Cardiac muscle cell (in vitro differentiated cells and primary cell): ENCODE measurements at regions not wholly inside any gene's neighbourhood (a gene's known extent, or its start where the extent isn't known, plus 50 kb on each side); places are given as distances from the start of the nearest gene placed in this dataset.

ENCODE experiments used
- DNase-seq, 2 donors: peaks; one replicate each; pipeline versions ENCODE4 v3.0.0 to v3.0.0-alpha.2; 2010 to 2017; ENCODE audit warnings: low read depth in 1 of 2, low spot score in 1 of 2
- H3K27ac ChIP-seq: fragments of 200-600 bp; sonication (generic); 2 replicates; pipeline ENCODE4 v1.5.1; 2016
- H3K27me3 ChIP-seq: fragments of 200-600 bp; sonication (generic); 2 replicates; pipeline ENCODE4 v1.6.0; 2016; ENCODE audit warnings: control low read depth
- H3K36me3 ChIP-seq: fragments of 200-600 bp; sonication (generic); 2 replicates; pipeline ENCODE4 v1.5.1; 2016; ENCODE audit warnings: control low read depth
- H3K4me1 ChIP-seq: fragments of 200-600 bp; sonication (generic); 2 replicates; pipeline ENCODE4 v1.8.1; 2017; ENCODE audit warnings: low read depth, mild to moderate bottlenecking, mixed run types
- H3K4me3 ChIP-seq: fragments of 200-600 bp; sonication (generic); 2 replicates; pipeline ENCODE4 v1.5.1; 2016; ENCODE audit warnings: mild to moderate bottlenecking
- H3K9me3 ChIP-seq: fragments of 200-600 bp; sonication (generic); 2 replicates; pipeline ENCODE4 v1.5.1; 2017; ENCODE audit warnings: low read depth, mild to moderate bottlenecking, control low read depth
- CTCF ChIP-seq: IDR thresholded peaks from 2 replicates; pipeline ENCODE4 v1.5.1; 2012; ENCODE audit warnings: low read depth, mild to moderate bottlenecking, low read length

GRCh38 chr15:39157882-39158281, 423.0 kb upstream of the THBS1 start:
- no peak for DNase-seq
- no peak for TF ChIP-seq CTCF
- Histone ChIP-seq H3K4me3 (no peak overlapping the region), H3K27me3 (no peaks in the 10 kb centered on the region), H3K9me3 (no peaks in the 10 kb centered on the region), H3K4me1 (peaks cover 5% of the 10 kb centered on the region), H3K36me3 (no peaks in the 10 kb centered on the region), H3K27ac (no peak overlapping the region)

- DNase-seq = no peak
- Histone ChIP-seq H3K27me3 (no peaks in the 10 kb centered on the region), H3K4me3 (no peak overlapping the region), H3K4me1 (peaks cover 5% of the 10 kb centered on the region), H3K36me3 (no peaks in the 10 kb centered on the region), H3K27ac (no peak overlapping the region), H3K9me3 (no peaks in the 10 kb centered on the region)
- no peak for TF ChIP-seq CTCF
Measured at GRCh38 chr15:39159833-39160232, 421.0 kb upstream of the THBS1 start.

GRCh38 chr15:39161096-39161495, 419.8 kb upstream of the THBS1 start:
- H3K9me3 ChIP-seq = no peaks in the 10 kb centered on the region
- no peak overlapping the region for H3K4me3 ChIP-seq
- TF ChIP-seq CTCF = no peak
- H3K27ac ChIP-seq = no peak overlapping the region
- no peak for DNase-seq
- H3K36me3 ChIP-seq = no peaks in the 10 kb centered on the region
- peaks cover 3% of the 10 kb centered on the region for H3K4me1 ChIP-seq
- no peaks in the 10 kb centered on the region for H3K27me3 ChIP-seq

- no peak for TF ChIP-seq CTCF
- Histone ChIP-seq H3K4me1 (no peaks in the 10 kb centered on the region), H3K9me3 (no peaks in the 10 kb centered on the region), H3K27me3 (no peaks in the 10 kb centered on the region), H3K4me3 (no peak overlapping the region), H3K36me3 (no peaks in the 10 kb centered on the region), H3K27ac (no peak overlapping the region)
- peak in 1 of 2 donors; percentile 16 for DNase-seq
Measured at GRCh38 chr15:39165020-39165706, 415.7 kb upstream of the THBS1 start.

GRCh38 chr15:39167164-39168058, 413.5 kb upstream of the THBS1 start:
- H3K4me3 ChIP-seq = no peak overlapping the region
- TF ChIP-seq CTCF = no peak
- H3K4me1 ChIP-seq = peaks cover 3% of the 10 kb centered on the region
- H3K9me3 ChIP-seq = no peaks in the 10 kb centered on the region
- peak in 1 of 2 donors; percentile 27 for DNase-seq
- H3K27ac ChIP-seq = no peak overlapping the region
- H3K27me3 ChIP-seq = no peaks in the 10 kb centered on the region
- H3K36me3 ChIP-seq = no peaks in the 10 kb centered on the region
